Activated B cell treated with CpG ODN at 0.5 μM for 24 hours (primary cell): ENCODE measurements at regions not wholly inside any gene's neighbourhood (a gene's known extent, or its start where the extent isn't known, plus 50 kb on each side); places are given as distances from the start of the nearest gene placed in this dataset.
A peak's percentile ranks its signal among the peaks of the same experiment; 100 is the strongest.

Experiments used
- ATAC-seq: fragments of 200-7000 bp; cut with Tn5 transposase; one replicate; pipeline ENCODE4 v1.10.0; 2021; ENCODE audit warnings: low read depth, mild to moderate bottlenecking, moderate library complexity
- CTCF ChIA-PET: fragments of 350-600 bp; sonication (Branson Sonifier 250); formaldehyde crosslinking; loops from one replicate; lab custom pipeline; 2021; ENCODE audit warnings: antibody characterized with exemption; lab: Charles Lee
- POLR2A ChIA-PET: fragments of 350-600 bp; sonication (Branson Sonifier 250); formaldehyde crosslinking; loops from one replicate; lab custom pipeline; 2021; ENCODE audit warnings: antibody characterized with exemption; lab: Charles Lee
- DNase-seq: peaks from one replicate; pipeline ENCODE4 v3.0.0; 2022
- H3K27ac Mint-ChIP-seq: one replicate; pipeline ENCODE4 v1.8.0; 2020; ENCODE audit warnings: mixed read lengths
- H3K27me3 Mint-ChIP-seq: one replicate; pipeline ENCODE4 v1.8.0; 2021; ENCODE audit warnings: mixed read lengths
- H3K36me3 Mint-ChIP-seq: one replicate; pipeline ENCODE4 v1.8.0; 2021; ENCODE audit warnings: low read depth, mixed read lengths
- H3K4me1 Mint-ChIP-seq: one replicate; pipeline ENCODE4 v1.8.0; 2021; ENCODE audit warnings: mixed read lengths
- H3K4me3 Mint-ChIP-seq: one replicate; pipeline ENCODE4 v1.8.0; 2020; ENCODE audit warnings: mild to moderate bottlenecking, mixed read lengths
- H3K9me3 Mint-ChIP-seq: one replicate; pipeline ENCODE4 v1.8.0; 2020; ENCODE audit warnings: mixed read lengths
- intact Hi-C: fragments of 100-400 bp; cut with micrococcal nuclease; formaldehyde crosslinking; loops from one replicate; pipeline ENCODE4 v1.15.1; 2024
- TF ChIP-seq, protein P1 (sequence below): fragments of 200-600 bp; IDR thresholded peaks from one replicate; pipeline ENCODE4 v1.8.0; 2022; ENCODE audit warnings: antibody characterized with exemption, mild to moderate bottlenecking

DNA sequence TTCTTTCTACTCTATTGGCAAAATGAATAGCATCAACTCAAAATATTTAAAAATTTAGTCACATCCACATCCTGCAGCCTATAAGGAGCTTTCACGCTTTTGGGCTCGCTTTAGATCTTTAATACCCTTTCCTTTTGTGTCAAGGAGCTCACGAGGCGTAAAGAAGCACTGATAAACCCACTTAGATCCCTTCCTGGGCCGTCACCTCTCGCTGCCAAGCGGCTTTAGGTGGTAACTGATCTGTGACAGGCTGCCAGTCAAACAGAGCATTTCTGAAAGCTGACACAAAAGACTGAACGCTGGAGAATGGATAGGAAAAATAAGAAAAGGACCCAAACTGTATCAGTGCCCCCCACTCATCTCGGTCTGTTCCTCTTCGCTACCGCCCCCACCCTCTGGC is 385.7 kb upstream of the MMS22L start:
- TF ChIP-seq, protein P1, sequence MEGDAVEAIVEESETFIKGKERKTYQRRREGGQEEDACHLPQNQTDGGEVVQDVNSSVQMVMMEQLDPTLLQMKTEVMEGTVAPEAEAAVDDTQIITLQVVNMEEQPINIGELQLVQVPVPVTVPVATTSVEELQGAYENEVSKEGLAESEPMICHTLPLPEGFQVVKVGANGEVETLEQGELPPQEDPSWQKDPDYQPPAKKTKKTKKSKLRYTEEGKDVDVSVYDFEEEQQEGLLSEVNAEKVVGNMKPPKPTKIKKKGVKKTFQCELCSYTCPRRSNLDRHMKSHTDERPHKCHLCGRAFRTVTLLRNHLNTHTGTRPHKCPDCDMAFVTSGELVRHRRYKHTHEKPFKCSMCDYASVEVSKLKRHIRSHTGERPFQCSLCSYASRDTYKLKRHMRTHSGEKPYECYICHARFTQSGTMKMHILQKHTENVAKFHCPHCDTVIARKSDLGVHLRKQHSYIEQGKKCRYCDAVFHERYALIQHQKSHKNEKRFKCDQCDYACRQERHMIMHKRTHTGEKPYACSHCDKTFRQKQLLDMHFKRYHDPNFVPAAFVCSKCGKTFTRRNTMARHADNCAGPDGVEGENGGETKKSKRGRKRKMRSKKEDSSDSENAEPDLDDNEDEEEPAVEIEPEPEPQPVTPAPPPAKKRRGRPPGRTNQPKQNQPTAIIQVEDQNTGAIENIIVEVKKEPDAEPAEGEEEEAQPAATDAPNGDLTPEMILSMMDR = no peak
- DNase-seq (no peak), ATAC-seq (peak; percentile 68)
- no peak overlapping the region for H3K4me3 Mint-ChIP-seq
- POLR2A ChIA-PET = interaction anchor here (0.5 to 1.2 kb wide), 4 partner anchors 9 to 1861 kb away, joined by 4 to 6 read pairs (median 4); partner anchors contain the start of genes MMS22L and POU3F2
- H3K36me3 Mint-ChIP-seq = no peaks in the 10 kb centered on the region
- no peak overlapping the region for H3K27ac Mint-ChIP-seq
- no peaks in the 10 kb centered on the region for H3K4me1 Mint-ChIP-seq
- CTCF ChIA-PET = no interaction called here
- intact Hi-C loops = loop anchor here (1.0 to 10.0 kb wide), 5 partner anchors 16 to 1279 kb away; partner anchors contain the start of genes FBXL4 and MMS22L
- H3K9me3 Mint-ChIP-seq = no peaks in the 10 kb centered on the region
- no peaks in the 10 kb centered on the region for H3K27me3 Mint-ChIP-seq

DNA sequence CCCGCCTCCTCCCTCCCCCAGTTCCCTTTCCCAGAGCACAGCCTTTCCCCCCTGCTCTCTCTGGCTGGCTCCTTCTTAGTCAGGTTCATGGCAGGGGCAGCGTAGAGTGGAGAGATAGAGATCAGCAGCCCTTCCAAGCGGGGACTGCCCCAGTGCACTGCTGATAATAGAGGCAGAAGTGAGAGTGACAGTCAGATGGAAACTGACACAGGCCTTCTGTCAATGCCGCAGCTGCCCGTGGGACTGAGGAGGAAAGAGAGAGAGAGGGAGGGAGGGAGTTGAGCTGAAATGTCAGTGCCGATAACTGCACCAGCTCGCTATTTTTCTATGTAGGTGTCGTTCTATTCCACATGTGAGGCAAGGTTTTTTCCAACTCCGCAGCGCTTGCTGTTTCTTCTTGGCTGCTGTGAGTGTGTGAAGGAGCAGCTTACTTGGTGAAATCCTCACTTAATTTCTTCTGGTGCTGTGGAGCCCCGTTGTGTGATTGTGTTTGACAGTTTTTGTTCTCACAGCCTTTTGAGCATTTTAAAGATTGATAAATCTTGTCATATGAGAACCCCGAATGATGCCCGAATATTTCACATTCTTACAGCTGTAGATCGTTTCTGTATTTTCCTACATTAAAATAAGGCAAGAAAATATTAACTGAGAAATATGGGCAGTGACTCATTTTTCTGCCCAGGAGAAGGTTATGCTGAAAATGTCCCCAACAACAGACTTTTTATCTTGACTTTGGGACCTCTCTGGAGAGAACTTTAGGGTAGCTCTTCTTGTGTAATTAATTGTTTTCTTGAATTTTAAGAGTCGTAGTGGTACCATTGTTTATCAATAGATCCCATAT is 386.4 kb upstream of the MMS22L start:
- Mint-ChIP-seq H3K4me3 (no peak overlapping the region), H3K9me3 (no peaks in the 10 kb centered on the region), H3K36me3 (no peaks in the 10 kb centered on the region), H3K27me3 (no peaks in the 10 kb centered on the region), H3K27ac (no peak overlapping the region), H3K4me1 (no peaks in the 10 kb centered on the region)
- intact Hi-C loops = loop anchor here (1.0 to 10.0 kb wide), 5 partner anchors 15 to 1278 kb away; partner anchors contain the start of genes FBXL4 and MMS22L
- ChIA-PET POLR2A (interaction anchor here (0.7 to 1.2 kb wide), 3 partner anchors 9 to 1165 kb away, joined by 4 read pairs; partner anchors contain the start of genes MMS22L and POU3F2), CTCF (no interaction called here)
- ATAC-seq (peak; percentile 95), DNase-seq (peak; percentile 28)
- TF ChIP-seq, protein P1 = no peak

DNA sequence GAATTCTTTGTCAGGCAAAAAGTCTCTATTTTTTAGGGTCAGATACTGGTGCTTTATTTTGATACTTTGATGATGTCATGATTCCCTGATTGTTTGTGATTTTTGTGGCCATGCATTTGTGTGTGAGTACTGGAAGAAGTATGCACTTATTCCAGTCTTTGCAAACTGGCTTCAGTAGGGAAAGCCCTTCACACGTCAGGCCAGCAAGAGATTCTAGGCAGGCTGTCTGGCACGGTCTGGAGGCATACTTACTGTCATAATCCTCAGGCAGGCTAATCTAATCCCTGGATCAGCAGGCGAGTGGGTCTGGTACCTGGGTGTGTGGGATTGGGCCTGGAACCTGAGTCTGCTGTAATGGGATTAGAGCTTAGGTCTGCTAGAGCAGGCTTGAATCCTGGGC is 391.8 kb upstream of the MMS22L start:
- ChIA-PET CTCF (no interaction called here), POLR2A (no interaction called here)
- H3K4me3 Mint-ChIP-seq = no peak overlapping the region
- DNase-seq (no peak), ATAC-seq (no peak)
- TF ChIP-seq, protein P1 = no peak
- no peaks in the 10 kb centered on the region for H3K9me3 Mint-ChIP-seq
- H3K36me3 Mint-ChIP-seq = no peaks in the 10 kb centered on the region
- intact Hi-C loops = no loop called here
- no peak overlapping the region for H3K27ac Mint-ChIP-seq
- H3K27me3 Mint-ChIP-seq = no peaks in the 10 kb centered on the region
- H3K4me1 Mint-ChIP-seq = no peaks in the 10 kb centered on the region

DNA sequence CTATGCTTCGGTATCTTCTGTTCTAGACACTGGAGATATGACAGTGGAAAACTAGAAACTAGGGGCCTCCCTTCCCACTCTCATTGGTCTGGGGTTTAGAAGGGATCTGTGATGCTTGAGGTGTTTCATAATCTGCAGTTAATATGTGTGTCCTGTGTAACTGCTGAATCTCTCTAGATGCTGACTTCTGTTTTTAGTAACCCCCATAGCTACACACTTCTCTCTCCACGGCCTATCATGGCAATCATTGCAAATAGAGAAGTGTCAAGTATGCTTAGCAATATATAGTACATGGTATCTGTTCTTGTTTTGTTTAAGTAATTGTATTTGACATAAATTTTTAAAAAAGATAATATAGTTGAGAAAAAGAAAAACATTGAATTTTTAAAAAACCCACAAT is 394.6 kb upstream of the MMS22L start:
- Mint-ChIP-seq H3K36me3 (no peaks in the 10 kb centered on the region), H3K27ac (no peak overlapping the region), H3K27me3 (no peaks in the 10 kb centered on the region), H3K9me3 (no peaks in the 10 kb centered on the region), H3K4me1 (no peaks in the 10 kb centered on the region), H3K4me3 (no peak overlapping the region)
- intact Hi-C loops = no loop called here
- DNase-seq (no peak), ATAC-seq (no peak)
- ChIA-PET POLR2A (interaction anchor here (0.8 kb wide), 1 partner anchor 8 kb away, joined by 4 read pairs; no protein-coding TSS in a partner anchor), CTCF (no interaction called here)
- TF ChIP-seq, protein P1 = no peak

DNA sequence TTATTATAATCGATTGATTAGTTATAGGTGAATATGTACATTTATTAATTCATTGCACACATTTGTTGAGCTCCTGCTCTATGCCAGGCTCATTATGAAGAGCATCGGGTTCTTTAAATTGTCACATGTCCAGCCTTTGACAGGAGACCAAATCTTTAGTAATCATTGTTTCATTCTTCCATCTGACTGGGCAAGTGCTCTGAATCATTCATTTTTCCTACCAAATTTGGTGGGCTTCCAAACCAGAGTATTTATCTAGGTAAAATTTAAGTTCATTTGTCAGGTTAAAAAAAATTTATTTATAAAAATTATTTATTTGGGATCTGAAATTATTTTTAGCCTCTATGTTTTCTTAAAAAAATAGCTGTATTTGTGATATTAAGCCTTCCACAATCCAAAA is 404.9 kb upstream of the MMS22L start:
- intact Hi-C loops = no loop called here
- no peaks in the 10 kb centered on the region for H3K9me3 Mint-ChIP-seq
- H3K27ac Mint-ChIP-seq = no peak overlapping the region
- DNase-seq = no peak
- no peaks in the 10 kb centered on the region for H3K27me3 Mint-ChIP-seq
- TF ChIP-seq, protein P1 = no peak
- no peaks in the 10 kb centered on the region for H3K36me3 Mint-ChIP-seq
- no peak overlapping the region for H3K4me3 Mint-ChIP-seq
- no peak for ATAC-seq
- CTCF ChIA-PET = no interaction called here
- peaks cover 4% of the 10 kb centered on the region for H3K4me1 Mint-ChIP-seq
- POLR2A ChIA-PET = no interaction called here
